Type B pancreatic cell (in vitro differentiated cells): ENCODE measurements at regions not wholly inside any gene's neighbourhood (a gene's known extent, or its start where the extent isn't known, plus 50 kb on each side); places are given as distances from the start of the nearest gene placed in this dataset.
"Not testable (repeated sequence)": the region's sequence is repeated elsewhere in the genome, so short reads cannot be mapped to it uniquely, and the experiment has no call there.

Experiments
- DNase-seq: peaks from one replicate; pipeline ENCODE4 v3.0.0; 2021; ENCODE audit warnings: mixed read lengths; ENCODE audit not compliant: unreplicated experiment; ENCODE audit errors: extremely low spot score
- H3K27ac Mint-ChIP-seq: 2 replicates; pipeline ENCODE4 v1.8.0; 2021; ENCODE audit warnings: mild to moderate bottlenecking, mixed read lengths
- H3K27me3 Mint-ChIP-seq: 2 replicates; pipeline ENCODE4 v1.8.0; 2021; ENCODE audit warnings: mixed read lengths
- H3K36me3 Mint-ChIP-seq: 2 replicates; pipeline ENCODE4 v1.8.0; 2021; ENCODE audit warnings: mixed read lengths
- H3K4me1 Mint-ChIP-seq: one replicate; pipeline ENCODE4 v1.8.0; 2021; ENCODE audit warnings: mixed read lengths; ENCODE audit not compliant: unreplicated experiment
- H3K4me3 Mint-ChIP-seq: 2 replicates; pipeline ENCODE4 v1.8.0; 2021; ENCODE audit warnings: mild to moderate bottlenecking, mixed read lengths
- H3K9me3 Mint-ChIP-seq: 2 replicates; pipeline ENCODE4 v1.8.0; 2021; ENCODE audit warnings: mixed read lengths
- CTCF ChIP-seq: fragments of 200-600 bp; sonication (generic); conservative IDR thresholded peaks from 2 replicates; pipeline ENCODE4 v1.5.0; 2021; ENCODE audit warnings: antibody characterized with exemption, mild to moderate bottlenecking

- peaks cover 2% of the 10 kb centered on the region for H3K27me3 Mint-ChIP-seq
- no peak for TF ChIP-seq CTCF
- H3K36me3 Mint-ChIP-seq = no peaks in the 10 kb centered on the region
- DNase-seq = no peak
- peaks cover 12% of the 10 kb centered on the region for H3K4me1 Mint-ChIP-seq
- H3K9me3 Mint-ChIP-seq = peaks cover 11% of the 10 kb centered on the region
- no peak overlapping the region for H3K27ac Mint-ChIP-seq
- H3K4me3 Mint-ChIP-seq = no peak overlapping the region
Observed at GRCh38 chr20:60102665-60103210, 144.5 kb downstream of the CDH26 start.

- Mint-ChIP-seq H3K36me3 (no peaks in the 10 kb centered on the region), H3K27ac (no peak overlapping the region), H3K27me3 (no peaks in the 10 kb centered on the region), H3K4me3 (no peak overlapping the region), H3K9me3 (no peaks in the 10 kb centered on the region), H3K4me1 (peaks cover 12% of the 10 kb centered on the region)
- no peak for TF ChIP-seq CTCF
- no peak for DNase-seq
Observed at GRCh38 chr20:60104993-60105803, 147.0 kb downstream of the CDH26 start.

GRCh38 chr20:60106186-60106585 lies 148.0 kb downstream of the CDH26 start:
- not testable (repeated sequence) for DNase-seq, H3K27me3 Mint-ChIP-seq, H3K4me1 Mint-ChIP-seq, H3K9me3 Mint-ChIP-seq, H3K27ac Mint-ChIP-seq, H3K36me3 Mint-ChIP-seq, H3K4me3 Mint-ChIP-seq

- Mint-ChIP-seq H3K9me3 (no peaks in the 10 kb centered on the region), H3K27me3 (no peaks in the 10 kb centered on the region), H3K4me1 (peaks cover 6% of the 10 kb centered on the region), H3K27ac (no peak overlapping the region), H3K36me3 (no peaks in the 10 kb centered on the region), H3K4me3 (no peak overlapping the region)
- no peak for TF ChIP-seq CTCF
- DNase-seq = no peak
Observed at GRCh38 chr20:60107621-60108390, 149.6 kb downstream of the CDH26 start.

- Mint-ChIP-seq H3K9me3 (no peaks in the 10 kb centered on the region), H3K4me1 (peaks cover 6% of the 10 kb centered on the region), H3K36me3 (no peaks in the 10 kb centered on the region), H3K4me3 (no peak overlapping the region), H3K27me3 (no peaks in the 10 kb centered on the region), H3K27ac (no peak overlapping the region)
- DNase-seq = no peak
- no peak for TF ChIP-seq CTCF
Observed at GRCh38 chr20:60108397-60108796, 150.2 kb downstream of the CDH26 start.
